HG03571 (cell line): ENCODE measurements at regions not wholly inside any gene's neighbourhood (a gene's known extent, or its start where the extent isn't known, plus 50 kb on each side); places are given as distances from the start of the nearest gene placed in this dataset.
"Not testable (repeated sequence)": the region's sequence is repeated elsewhere in the genome, so short reads cannot be mapped to it uniquely, and the experiment has no call there.

Experiments
- ATAC-seq: cut with Tn5 transposase; IDR thresholded peaks from one replicate; pipeline ENCODE4 v1.9.1; 2021; ENCODE audit not compliant: unreplicated experiment

DNA sequence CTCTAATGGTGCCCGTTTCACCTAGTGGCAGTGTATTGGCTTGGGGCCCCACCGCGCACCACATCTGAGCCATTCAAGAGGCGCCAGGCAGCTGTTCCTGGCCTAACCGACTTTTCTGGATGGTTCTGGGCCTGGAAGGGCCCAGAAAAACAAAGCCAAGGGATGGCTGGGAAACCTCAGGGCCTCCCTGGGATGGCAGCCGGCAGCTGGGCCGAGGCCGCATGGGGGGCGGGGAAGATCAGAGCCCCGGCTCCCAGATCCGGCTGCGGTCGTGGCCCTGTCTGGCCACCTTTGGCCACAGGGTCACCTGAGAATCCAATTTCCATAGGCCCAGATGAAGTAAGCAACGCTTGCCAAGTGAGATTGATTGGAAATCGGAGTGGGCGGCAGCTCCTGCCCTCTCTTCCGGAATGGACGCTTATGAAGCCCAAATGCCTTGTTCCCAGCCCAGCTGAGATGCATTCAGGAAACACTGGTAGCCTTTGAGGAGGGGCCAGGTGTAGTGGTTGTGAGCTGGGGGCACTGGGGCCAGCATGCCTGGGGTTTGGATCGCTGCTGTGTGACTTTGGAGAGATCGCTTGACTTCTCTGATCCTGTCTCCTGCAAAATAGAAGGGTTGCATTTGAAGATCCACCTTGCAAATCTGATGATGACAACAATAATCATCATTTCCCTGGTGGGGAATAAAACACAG lies 163.8 kb upstream of the GSE1 start:
- no peak for ATAC-seq

GRCh38 chr16:85449885-85450245 lies 163.3 kb upstream of the GSE1 start:
- ATAC-seq: no peak

- ATAC-seq: not testable (repeated sequence)
Observed at GRCh38 chr16:85451142-85451541, 162.0 kb upstream of the GSE1 start.

DNA sequence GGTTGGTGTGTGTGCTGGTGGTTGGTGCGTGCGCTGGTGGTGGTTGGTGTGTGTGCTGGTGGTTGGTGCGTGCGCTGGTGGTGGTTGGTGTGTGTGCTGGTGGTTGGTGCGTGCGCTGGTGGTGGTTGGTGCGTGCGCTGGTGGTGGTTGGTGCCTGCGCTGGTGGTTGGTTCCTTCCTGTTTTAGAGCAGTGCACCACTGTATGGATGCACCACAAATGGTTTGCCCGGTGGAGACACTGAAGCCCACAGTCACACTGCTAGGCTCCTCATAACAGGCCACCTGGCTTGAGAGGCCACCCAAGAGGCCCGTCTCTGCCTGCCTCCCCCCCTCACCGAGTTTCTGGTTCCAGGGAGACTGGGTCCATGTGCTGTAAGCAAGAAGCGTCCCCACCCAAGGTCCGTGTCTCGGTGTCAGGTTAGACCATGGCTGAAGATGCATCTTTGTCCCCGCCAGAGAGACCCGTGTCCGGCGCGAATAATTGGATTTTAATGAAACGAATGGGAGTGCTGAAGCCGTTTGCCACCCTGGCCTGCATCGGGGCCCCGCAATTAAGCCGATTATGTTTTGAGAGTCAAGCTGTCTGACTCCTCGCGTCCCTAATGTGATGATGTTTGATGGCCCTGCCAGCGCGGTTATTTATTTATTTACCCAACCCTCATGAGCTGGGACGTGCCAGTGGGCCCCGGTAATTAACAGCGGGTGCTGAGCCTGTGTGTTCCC lies 161.3 kb upstream of the GSE1 start:
- ATAC-seq: no peak

GRCh38 chr16:85452364-85453193 lies 160.5 kb upstream of the GSE1 start:
- no peak for ATAC-seq

GRCh38 chr16:85453194-85453678 lies 159.9 kb upstream of the GSE1 start:
- ATAC-seq: no peak

- no peak for ATAC-seq
Observed at GRCh38 chr16:85453703-85454102, 159.4 kb upstream of the GSE1 start.

DNA sequence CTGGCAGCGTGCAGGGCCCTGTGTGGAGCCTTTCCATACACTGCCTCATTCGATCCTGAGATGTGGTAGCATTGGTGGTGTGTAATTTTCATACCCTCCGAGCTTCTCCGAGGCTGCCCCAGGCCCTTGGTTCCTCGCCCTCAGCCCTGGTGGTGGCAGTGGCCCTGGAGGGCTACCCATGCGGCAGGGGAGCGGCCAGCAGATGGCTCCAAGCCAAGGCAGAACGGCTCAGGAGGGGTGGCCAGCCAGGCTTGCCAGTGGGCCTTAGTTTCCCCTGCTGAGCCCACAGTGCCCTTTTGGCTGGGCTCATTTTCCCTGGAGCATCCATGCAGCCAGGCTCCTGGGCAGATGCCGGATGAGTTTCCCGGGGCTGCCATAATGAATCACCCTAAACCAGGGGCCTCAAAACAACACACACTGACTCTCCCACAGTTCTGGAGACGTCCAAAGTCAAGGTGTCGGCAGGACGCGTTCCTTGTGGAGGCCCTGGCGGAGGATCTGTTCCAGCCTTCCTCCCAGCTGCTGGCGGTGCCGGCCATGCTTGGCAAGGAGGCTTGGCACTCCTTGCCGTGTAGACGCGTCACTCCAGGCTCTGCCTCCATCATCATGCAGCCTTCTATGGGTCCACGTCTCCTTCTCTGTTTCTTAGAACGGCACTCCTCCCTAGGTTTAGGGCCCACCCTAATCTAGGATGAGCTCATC lies 158.8 kb upstream of the GSE1 start:
- no peak for ATAC-seq

DNA sequence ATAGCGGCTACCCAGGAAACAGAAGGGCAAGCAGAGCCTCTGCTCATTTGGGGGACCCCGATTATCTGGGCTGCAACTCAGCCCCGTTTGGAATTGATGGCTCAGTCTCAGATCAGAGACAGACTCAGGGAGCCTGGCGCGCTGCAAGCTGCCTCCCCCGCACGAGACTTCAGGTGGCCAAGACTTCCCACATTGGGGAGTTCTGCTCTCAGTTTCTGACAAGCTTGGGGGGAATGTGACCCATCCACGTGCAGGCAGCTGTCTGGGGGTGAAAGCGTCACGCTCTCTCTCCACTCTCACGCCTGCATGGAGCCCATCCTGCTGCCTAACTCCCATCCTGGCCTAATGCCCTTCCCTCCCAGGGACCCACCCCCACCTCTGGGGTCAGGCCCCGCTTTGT lies 157.6 kb upstream of the GSE1 start:
- ATAC-seq: no peak

GRCh38 chr16:85457366-85457765 lies 155.8 kb upstream of the GSE1 start:
- no peak for ATAC-seq

DNA sequence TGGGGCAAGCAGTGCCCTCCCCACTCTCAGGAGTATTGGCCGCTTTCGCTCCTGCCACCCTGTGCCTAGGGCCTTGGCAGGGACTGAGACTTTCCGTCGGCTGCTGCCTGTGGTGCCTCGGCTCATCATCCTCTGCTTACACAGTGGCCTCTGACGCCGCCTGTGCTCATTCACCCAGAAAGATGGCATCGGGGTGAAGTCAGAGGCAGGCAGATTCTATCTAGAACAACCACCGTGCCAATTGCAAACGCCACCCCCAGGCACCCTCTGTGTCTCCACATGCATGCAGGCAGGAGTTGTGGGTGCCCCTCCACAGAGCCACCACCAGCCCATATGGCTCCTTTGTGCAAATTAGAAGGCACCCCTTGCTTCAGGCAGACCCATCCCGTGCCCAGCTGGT lies 154.2 kb upstream of the GSE1 start:
- ATAC-seq: no peak

GRCh38 chr16:85459529-85460251 lies 153.4 kb upstream of the GSE1 start:
- ATAC-seq: no peak

GRCh38 chr16:85460252-85461021 lies 152.7 kb upstream of the GSE1 start:
- ATAC-seq: no peak

- no peak for ATAC-seq
Observed at GRCh38 chr16:85461022-85461813, 151.9 kb upstream of the GSE1 start.

- no peak for ATAC-seq
Observed at GRCh38 chr16:85461814-85462713, 151.1 kb upstream of the GSE1 start.

- no peak for ATAC-seq
Observed at GRCh38 chr16:85462714-85463611, 150.2 kb upstream of the GSE1 start.
